Kasumi-1 (cell line): ENCODE measurements at regions not wholly inside any gene's neighbourhood (a gene's known extent, or its start where the extent isn't known, plus 50 kb on each side); places are given as distances from the start of the nearest gene placed in this dataset.
A peak's percentile ranks its signal among the peaks of the same experiment; 100 is the strongest.

ENCODE experiments used
- DNase-seq, 2 experiments: peaks; one replicate each; lab custom pipeline; 2025; lab: John Stamatoyannopoulos, UW

- no peak for DNase-seq
These were observed 359.9 kb downstream of the TXNL1 start for GRCh38 chr18:56278421-56279003.

- no peak for DNase-seq
These were observed 361.9 kb downstream of the TXNL1 start for GRCh38 chr18:56276466-56276865.

- no peak for DNase-seq
These were observed 364.7 kb downstream of the TXNL1 start for GRCh38 chr18:56273541-56274219.

DNA sequence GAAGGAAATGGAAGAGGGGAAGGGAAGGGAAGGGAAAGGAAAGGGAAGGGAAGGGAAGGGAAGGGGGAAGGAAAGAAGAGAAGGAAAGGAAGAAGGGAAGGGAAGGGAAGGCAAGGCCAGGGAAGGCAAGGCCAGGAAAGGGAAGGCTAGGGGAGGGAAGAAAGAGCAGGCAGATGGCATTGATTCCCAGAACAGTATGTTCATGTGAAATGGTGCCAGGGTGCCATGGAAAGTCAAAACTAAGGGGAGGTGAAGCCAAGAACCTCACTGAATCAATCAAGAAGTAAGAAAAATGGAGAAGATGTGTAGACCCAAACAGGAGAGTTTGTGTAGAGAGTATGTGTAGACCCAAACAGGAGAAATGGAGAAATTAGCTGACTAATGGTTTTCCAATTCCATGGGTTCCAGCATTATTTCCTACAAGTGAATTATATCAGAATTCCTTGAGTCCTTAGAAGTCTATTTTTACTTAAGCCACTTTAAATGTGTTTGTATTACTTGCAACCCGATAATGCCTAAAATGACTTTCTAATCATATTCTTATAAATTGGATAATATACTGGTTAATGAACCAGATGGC, 367.6 kb downstream of the TXNL1 start:
- no peak for DNase-seq

DNA sequence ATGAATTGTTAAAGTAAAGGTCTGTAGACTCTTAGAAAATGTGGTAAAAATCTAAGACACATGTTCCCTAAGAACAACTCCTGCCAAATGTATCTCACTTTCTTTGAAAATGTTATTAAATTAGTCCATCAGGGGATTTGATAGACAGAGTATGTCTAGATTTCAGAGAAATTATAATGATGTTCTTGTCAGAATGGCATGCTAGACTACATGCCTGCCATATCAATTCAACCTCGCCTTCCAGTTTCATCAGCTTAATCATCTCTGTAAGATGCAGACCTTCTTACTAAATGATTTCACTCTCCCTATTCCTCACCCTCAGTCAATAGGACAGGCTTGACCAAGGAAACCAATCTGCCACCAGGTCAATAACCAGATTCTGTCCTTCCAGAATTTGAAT, 368.4 kb downstream of the TXNL1 start:
- DNase-seq, result no peak

GRCh38 chr18:56268952-56269351, 369.4 kb downstream of the TXNL1 start:
- no peak for DNase-seq

DNA sequence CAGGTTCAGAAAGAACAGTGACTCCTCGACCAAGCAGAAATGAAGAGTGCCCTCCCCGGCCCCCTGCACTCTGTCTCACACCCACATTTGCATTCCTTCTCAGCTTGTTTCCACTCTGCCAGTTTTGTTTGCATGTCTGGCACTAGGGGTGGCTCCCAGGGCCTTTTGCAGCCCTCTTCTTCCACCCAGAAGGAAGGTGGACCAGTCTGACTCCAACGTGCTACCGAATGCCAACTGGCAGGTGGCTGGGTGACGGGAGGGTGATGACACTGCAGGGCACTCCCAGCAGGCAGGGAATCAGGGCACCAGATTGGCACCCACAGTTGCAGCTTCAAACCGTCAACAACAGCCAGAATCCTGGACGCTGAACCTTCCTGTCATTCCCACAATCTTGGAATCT, 371.1 kb downstream of the TXNL1 start:
- DNase-seq, result no peak

DNA sequence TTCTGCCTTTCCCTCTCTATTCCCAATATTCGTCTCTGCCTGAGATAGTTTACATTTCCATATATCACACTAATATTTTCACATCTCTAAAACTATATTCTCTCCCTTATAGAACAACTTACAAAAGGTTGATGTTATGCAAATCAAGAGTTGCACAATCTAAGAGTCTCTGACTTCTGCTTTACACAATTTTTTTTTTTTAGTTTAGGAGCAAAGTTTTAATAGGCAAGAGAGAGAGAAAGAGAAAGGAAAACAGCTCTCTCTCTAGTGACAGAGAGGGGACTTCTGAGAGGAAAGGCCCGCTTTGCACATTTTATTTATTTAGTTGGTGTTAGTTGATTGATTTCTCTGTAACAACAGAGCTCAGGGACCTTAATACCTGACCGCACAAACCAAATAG, 380.2 kb downstream of the TXNL1 start:
- DNase-seq, result peak; percentile 8 to 11

GRCh38 chr18:56257205-56257604, 381.2 kb downstream of the TXNL1 start:
- DNase-seq, result peak in 1 of 2 experiments; percentile 13

DNA sequence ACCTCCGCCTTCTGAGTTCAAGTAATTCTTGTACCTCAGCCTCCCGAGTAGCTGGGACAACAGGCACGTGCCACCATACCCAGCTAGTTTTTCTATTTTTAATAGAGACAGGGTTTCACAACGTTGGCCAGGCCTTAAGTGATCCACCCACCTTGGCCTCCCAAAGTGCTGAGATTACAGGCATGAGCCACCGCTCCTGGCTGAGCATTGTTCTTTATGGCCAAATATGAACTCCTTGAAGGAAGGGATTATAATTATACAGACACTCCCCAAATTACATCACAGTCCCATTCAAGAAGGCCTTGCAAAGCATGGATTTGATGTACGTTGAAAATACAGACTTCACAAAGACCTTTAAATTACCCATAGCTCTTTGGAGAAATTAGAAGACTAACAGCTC, 381.7 kb downstream of the TXNL1 start:
- no peak for DNase-seq

DNA sequence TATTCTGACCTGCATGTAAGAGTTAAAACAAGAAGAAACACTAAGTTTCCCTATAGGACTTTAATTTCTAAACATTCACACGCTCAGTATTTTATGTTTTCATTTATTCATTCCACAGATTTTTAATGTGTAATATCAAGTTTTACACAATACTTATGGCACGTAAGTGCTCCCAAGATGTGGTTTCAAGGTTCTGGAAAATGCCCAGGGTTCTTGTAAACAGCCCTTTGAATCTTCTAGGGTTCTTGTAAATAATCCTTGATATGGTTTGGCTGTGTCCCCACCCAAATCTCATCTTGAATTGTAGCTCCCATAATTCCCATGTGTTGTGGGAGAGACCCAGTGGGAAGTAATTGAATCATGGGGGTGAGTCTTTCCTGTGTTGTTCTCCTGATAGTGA, 383.0 kb downstream of the TXNL1 start:
- no peak for DNase-seq

GRCh38 chr18:56252456-56252855, 385.9 kb downstream of the TXNL1 start:
- DNase-seq, result no peak

- no peak for DNase-seq
These were observed 389.7 kb downstream of the TXNL1 start for GRCh38 chr18:56248610-56249235.

DNA sequence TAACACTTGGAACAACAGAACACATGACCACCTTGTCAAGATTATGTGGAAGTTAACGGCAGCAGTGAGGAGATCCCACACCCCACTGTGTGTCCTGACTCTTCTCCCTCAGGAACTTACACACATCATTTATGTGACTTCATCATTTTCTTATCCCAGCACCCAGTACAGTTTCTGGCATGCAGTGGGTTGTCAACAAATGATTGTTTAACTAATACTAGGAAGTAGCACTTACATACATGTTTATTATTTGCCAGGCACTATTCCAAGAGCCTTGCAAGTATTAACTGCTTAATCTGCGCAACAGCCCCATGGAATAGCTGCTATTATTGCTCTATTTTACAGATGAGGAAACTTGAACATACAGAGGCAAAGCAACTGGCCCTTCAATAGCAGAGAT, 391.5 kb downstream of the TXNL1 start:
- DNase-seq, result no peak

DNA sequence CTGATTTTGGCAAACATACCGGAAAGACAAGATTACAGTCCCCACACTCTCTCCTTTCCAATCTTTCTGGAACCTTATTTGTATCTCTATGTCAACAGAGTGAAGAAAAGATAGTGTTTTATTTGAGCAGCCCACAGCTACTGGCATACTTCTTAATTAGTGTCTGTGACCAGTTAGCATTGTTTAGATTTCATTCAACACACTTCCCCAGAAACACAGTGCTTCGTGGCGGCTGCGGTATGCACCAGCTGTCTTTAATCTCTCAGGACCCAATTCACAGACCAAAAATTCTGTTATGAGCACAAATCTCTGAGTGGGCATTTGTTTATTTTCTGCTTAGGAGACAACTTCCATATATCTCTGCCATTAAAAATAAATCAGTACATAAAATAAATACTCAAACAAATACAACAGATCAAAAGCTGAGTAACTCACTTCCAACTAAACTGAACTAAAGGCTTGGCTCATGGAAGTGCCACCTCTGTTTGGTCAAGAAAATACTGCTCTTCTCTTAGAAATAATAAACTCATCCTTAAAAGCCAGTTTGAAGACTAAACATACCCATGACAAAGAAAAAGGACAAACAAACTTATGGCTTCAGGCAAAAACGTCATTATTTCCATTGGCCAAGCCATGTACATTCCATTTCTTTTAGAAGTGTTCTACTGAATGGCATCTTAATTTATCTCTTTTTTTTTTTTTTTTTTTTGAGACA, 392.4 kb downstream of the TXNL1 start:
- DNase-seq, result no peak

DNA sequence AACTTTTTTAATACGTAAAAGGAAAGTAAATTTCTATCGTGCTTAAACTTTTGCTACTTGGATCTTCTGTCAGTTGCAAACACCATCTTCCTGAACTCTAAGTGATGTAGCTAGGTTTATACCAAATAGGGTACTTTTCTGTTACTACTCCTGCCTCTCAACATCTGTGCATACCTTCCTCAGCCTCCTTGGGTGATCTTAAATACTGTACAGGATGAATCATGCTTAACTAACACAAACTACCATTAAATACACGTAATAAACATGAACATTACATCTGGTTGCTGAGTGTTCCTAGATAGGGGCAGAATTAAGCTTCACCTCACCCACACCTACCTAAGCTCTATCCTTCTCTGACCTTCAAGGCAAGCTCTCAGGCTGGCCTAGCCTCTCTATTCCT, 398.0 kb downstream of the TXNL1 start:
- no peak for DNase-seq

DNA sequence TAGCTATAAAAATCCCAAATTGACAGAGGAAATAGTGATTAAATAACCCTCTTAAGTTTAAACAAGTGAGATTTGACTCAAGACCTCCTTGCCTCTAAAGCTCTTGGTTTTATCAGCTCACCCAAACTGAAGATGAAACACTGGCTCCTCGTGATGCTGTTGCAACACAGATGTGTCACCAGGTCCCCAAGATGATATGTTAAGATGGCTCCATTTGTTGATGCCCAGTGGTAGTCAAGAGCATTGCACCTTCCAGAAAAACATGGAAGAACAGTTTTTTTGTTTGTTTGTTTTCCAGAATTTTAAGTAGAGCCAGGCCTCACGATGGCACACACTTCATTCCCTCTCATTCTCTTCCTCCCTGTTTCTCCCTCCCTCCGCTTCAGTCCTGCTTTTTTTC, 399.8 kb downstream of the TXNL1 start:
- DNase-seq, result no peak

GRCh38 chr18:56235481-56236013, 402.8 kb downstream of the TXNL1 start:
- DNase-seq, result peak; percentile 75 to 82

- DNase-seq, result peak; percentile 16 to 45
These were observed 403.3 kb downstream of the TXNL1 start for GRCh38 chr18:56235071-56235470.

GRCh38 chr18:56233595-56233994, 404.8 kb downstream of the TXNL1 start:
- no peak for DNase-seq

GRCh38 chr18:56226025-56226424, 412.4 kb downstream of the TXNL1 start:
- no peak for DNase-seq
